ENCODE measurements at regions not wholly inside any gene's neighbourhood (a gene's known extent, or its start where the extent isn't known, plus 50 kb on each side); places are given as distances from the start of the nearest gene placed in this dataset.

DNA sequence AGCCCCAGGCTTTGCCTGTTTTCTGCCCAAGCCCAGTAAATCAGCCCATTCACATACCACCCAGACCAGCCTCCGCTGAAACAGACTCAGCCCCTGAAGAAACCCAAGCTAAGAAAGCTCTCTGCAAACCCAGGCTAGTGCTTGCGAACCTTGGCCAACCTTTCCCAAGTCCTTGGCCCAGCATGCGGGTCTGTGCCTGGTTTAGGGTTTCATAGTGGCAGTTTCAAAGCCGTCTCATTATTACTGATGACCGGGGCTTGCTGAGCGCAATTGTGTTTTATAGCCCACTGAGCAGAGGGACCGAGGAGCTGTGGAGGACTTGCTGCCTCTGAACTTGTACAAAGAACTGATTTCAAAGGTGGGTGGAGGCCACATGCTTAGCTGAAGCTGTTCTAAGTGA is 584.3 kb downstream of the BNC2 start:
- TF ChIP-seq CTCF (IDR thresholded peaks at IDR 0.05) (no peak), POLR2A (IDR thresholded peaks at IDR 0.05) (no peak)

All from adrenal gland (tissue), 5 donors.